CD4-positive, alpha-beta T cell (primary cell): ENCODE measurements at regions not wholly inside any gene's neighbourhood (a gene's known extent, or its start where the extent isn't known, plus 50 kb on each side); places are given as distances from the start of the nearest gene placed in this dataset.

Source experiments
- ATAC-seq: fragments of 200-7000 bp; cut with Tn5 transposase; one replicate; pipeline ENCODE4 v1.10.0; 2022; ENCODE audit warnings: mild to moderate bottlenecking; ENCODE audit not compliant: poor library complexity
- CTCF ChIA-PET: fragments of 350-600 bp; sonication (Branson Sonifier 250); formaldehyde crosslinking; loops from one replicate; lab custom pipeline; 2021; ENCODE audit warnings: antibody characterized with exemption, inconsistent platforms; lab: Charles Lee
- POLR2A ChIA-PET: fragments of 350-600 bp; sonication (Branson Sonifier 250); formaldehyde crosslinking; loops from one replicate; lab custom pipeline; 2021; ENCODE audit warnings: antibody characterized with exemption, inconsistent platforms; lab: Charles Lee
- DNase-seq, 14 experiments: peaks; one replicate each; pipeline ENCODE4 v3.0.0-alpha.2; 2013 to 2020; ENCODE audit warnings: mixed read lengths in 2 of 14
- H3K27ac ChIP-seq, 2 donors: one replicate each; pipeline versions ENCODE4 v1.5.1 to v1.7.0; 2013; ENCODE audit warnings: low read length in 2 of 2, low read depth in 1 of 2, mild to moderate bottlenecking in 1 of 2
- H3K27me3 ChIP-seq, 2 experiments: 1 replicate in 1 of 2; 2 replicates in 1 of 2; pipeline versions ENCODE4 v1.6.1 to v1.7.0; 2013; ENCODE audit warnings: low read length in 2 of 2, control low read depth in 1 of 2, mild to moderate bottlenecking in 1 of 2, moderate library complexity in 1 of 2; ENCODE audit not compliant: insufficient read depth in 2 of 2, control insufficient read depth in 1 of 2
- H3K36me3 ChIP-seq: one replicate; pipeline ENCODE4 v1.6.1; 2013; ENCODE audit warnings: low read length, control low read depth; ENCODE audit not compliant: insufficient read depth
- H3K4me1 ChIP-seq: one replicate; pipeline ENCODE4 v1.6.1; 2013; ENCODE audit warnings: low read length, control low read depth; ENCODE audit not compliant: insufficient read depth
- H3K4me3 ChIP-seq: one replicate; pipeline ENCODE4 v1.5.1; 2013; ENCODE audit warnings: mild to moderate bottlenecking, low read length, moderate library complexity
- H3K9me3 ChIP-seq, 2 experiments: 1 replicate in 1 of 2; 2 replicates in 1 of 2; pipeline versions ENCODE4 v1.6.1 to v1.7.0; 2013; ENCODE audit warnings: low read length in 2 of 2, mild to moderate bottlenecking in 2 of 2, control low read depth in 1 of 2, moderate library complexity in 1 of 2; ENCODE audit not compliant: control insufficient read depth in 1 of 2, insufficient read depth in 1 of 2
- H3K27ac Mint-ChIP-seq: one replicate; pipeline ENCODE4 v1.8.0; 2020; ENCODE audit warnings: mixed read lengths
- H3K27me3 Mint-ChIP-seq: one replicate; pipeline ENCODE4 v1.8.0; 2021; ENCODE audit warnings: mixed read lengths
- H3K36me3 Mint-ChIP-seq: one replicate; pipeline ENCODE4 v1.8.0; 2021; ENCODE audit warnings: low read depth, mixed read lengths
- H3K4me1 Mint-ChIP-seq: one replicate; pipeline ENCODE4 v1.8.0; 2021; ENCODE audit warnings: low read depth, mixed read lengths
- H3K4me3 Mint-ChIP-seq: one replicate; pipeline ENCODE4 v1.8.0; 2020; ENCODE audit warnings: mild to moderate bottlenecking, mixed read lengths
- H3K9me3 Mint-ChIP-seq: one replicate; pipeline ENCODE4 v1.8.0; 2020; ENCODE audit warnings: mixed read lengths
- CTCF ChIP-seq: fragments of 200-600 bp; IDR thresholded peaks from one replicate; pipeline ENCODE4 v1.8.0; 2022; ENCODE audit warnings: antibody characterized with exemption, mild to moderate bottlenecking
- intact Hi-C, 2 experiments: fragments of 100-400 bp; cut with DNase I in 1 of 2; cut with micrococcal nuclease in 1 of 2; formaldehyde crosslinking; loops; one replicate each; pipeline versions ENCODE4 v1.15.1 to v1.9.0; 2023 to 2025; cut with DNase I, micrococcal nuclease

GRCh38 chr6:92362404-92362803, 1057.0 kb downstream of the EPHA7 start:
- no peak overlapping the region for H3K4me3 Mint-ChIP-seq
- Histone ChIP-seq H3K9me3 (no peaks in the 10 kb centered on the region), H3K27me3 (no peaks in the 10 kb centered on the region), H3K27ac (no peak overlapping the region), H3K4me3 (no peak overlapping the region), H3K36me3 (no peaks in the 10 kb centered on the region), H3K4me1 (no peaks in the 10 kb centered on the region)
- POLR2A ChIA-PET: no interaction called here
- ATAC-seq: no peak
- DNase-seq: no peak
- intact Hi-C loops: no loop called here
- H3K27ac Mint-ChIP-seq: no peak overlapping the region
- H3K27me3 Mint-ChIP-seq: no peaks in the 10 kb centered on the region
- no peaks in the 10 kb centered on the region for H3K4me1 Mint-ChIP-seq
- no peaks in the 10 kb centered on the region for H3K36me3 Mint-ChIP-seq
- no peak for TF ChIP-seq CTCF
- peaks cover 5% of the 10 kb centered on the region for H3K9me3 Mint-ChIP-seq
- CTCF ChIA-PET: no interaction called here

GRCh38 chr6:92361990-92362389, 1057.4 kb downstream of the EPHA7 start:
- no peak overlapping the region for H3K27ac ChIP-seq
- ATAC-seq (no peak), DNase-seq (no peak)
- Mint-ChIP-seq H3K9me3 (peaks cover 5% of the 10 kb centered on the region), H3K4me1 (no peaks in the 10 kb centered on the region), H3K36me3 (no peaks in the 10 kb centered on the region), H3K4me3 (no peak overlapping the region), H3K27ac (no peak overlapping the region), H3K27me3 (no peaks in the 10 kb centered on the region)
- TF ChIP-seq CTCF: no peak
- H3K4me3 ChIP-seq: no peak overlapping the region
- H3K9me3 ChIP-seq: no peaks in the 10 kb centered on the region
- H3K4me1 ChIP-seq: no peaks in the 10 kb centered on the region
- intact Hi-C loops: no loop called here
- no peaks in the 10 kb centered on the region for H3K27me3 ChIP-seq
- no peaks in the 10 kb centered on the region for H3K36me3 ChIP-seq
- ChIA-PET CTCF (no interaction called here), POLR2A (no interaction called here)

GRCh38 chr6:92354270-92354829, 1065.0 kb downstream of the EPHA7 start:
- POLR2A ChIA-PET: no interaction called here

More at GRCh38 chr6:92354270-92354829, 1065.0 kb downstream of the EPHA7 start:
- no peak for DNase-seq
- H3K9me3 ChIP-seq: peaks cover 0 to 9% of the 10 kb centered on the region in 2 experiments
- Mint-ChIP-seq H3K27me3 (no peaks in the 10 kb centered on the region), H3K36me3 (no peaks in the 10 kb centered on the region), H3K4me1 (no peaks in the 10 kb centered on the region), H3K27ac (no peak overlapping the region), H3K9me3 (peaks cover 8% of the 10 kb centered on the region), H3K4me3 (no peak overlapping the region)
- intact Hi-C loops: no loop called here
- no peaks in the 10 kb centered on the region for H3K4me1 ChIP-seq
- no peak for TF ChIP-seq CTCF
- H3K27ac ChIP-seq: no peak overlapping the region
- ATAC-seq: no peak
- no peak overlapping the region for H3K4me3 ChIP-seq
- H3K36me3 ChIP-seq: no peaks in the 10 kb centered on the region
- CTCF ChIA-PET: no interaction called here
- H3K27me3 ChIP-seq: no peaks in the 10 kb centered on the region
